ENCODE measurements at regions not wholly inside any gene's neighbourhood (a gene's known extent, or its start where the extent isn't known, plus 50 kb on each side); places are given as distances from the start of the nearest gene placed in this dataset.
"Not testable (repeated sequence)": the region's sequence is repeated elsewhere in the genome, so short reads cannot be mapped to it uniquely, and the experiment has no call there.

DNA sequence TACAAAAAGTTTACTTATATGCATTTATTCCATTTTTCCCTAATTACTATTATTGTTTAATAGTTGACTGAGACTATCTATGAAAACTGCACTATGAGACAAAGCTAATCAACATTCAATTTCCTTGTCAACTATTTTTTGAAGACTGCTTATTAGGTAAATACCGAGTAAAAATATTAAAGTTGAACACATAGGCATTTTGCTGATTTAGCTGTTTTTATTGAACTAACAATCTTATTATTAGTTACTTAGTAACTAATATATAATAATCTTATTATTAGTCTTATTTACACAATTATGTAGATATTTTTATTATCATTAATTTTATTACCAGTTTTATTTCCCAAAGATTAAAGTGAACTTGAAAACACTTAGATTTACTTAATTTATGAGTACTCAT lies 728.8 kb downstream of the TENT5A start:
- no peak for DNase-seq (ENCODE audit: low spot score)

GRCh38 chr6:81023007-81023582 lies 729.4 kb downstream of the TENT5A start:
- no peak for DNase-seq (ENCODE audit: low spot score)

- not testable (repeated sequence) for DNase-seq (ENCODE audit: low spot score)
These were observed 734.9 kb downstream of the TENT5A start for GRCh38 chr6:81017586-81017985.

- no peak for DNase-seq (ENCODE audit: low spot score)
These were observed 748.6 kb downstream of the TENT5A start for GRCh38 chr6:81003894-81004293.

- DNase-seq (ENCODE audit: low spot score), result no peak
These were observed 749.3 kb downstream of the TENT5A start for GRCh38 chr6:81003156-81003555.

DNA sequence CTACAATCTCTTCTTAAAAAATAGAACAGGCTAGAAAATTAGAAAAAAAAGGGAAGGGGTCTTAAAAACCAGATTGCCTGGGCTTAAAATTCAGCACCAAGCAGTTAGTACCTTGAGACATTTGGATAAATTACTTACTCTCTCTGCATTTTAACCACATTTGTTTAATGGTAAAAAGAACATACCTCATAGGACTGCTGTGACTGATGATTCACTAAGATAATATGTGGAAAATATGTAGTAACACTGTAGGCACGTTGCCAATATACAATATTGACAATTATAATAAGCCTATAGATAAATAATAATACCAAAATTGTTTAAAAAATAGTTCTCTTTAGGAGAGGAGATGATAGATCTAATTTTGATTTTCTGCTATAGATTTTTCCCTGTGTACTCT lies 750.4 kb downstream of the TENT5A start:
- no peak for DNase-seq (ENCODE audit: low spot score)

GRCh38 chr6:80991316-80991715 lies 761.2 kb downstream of the TENT5A start:
- no peak for DNase-seq (ENCODE audit: low spot score)

DNA sequence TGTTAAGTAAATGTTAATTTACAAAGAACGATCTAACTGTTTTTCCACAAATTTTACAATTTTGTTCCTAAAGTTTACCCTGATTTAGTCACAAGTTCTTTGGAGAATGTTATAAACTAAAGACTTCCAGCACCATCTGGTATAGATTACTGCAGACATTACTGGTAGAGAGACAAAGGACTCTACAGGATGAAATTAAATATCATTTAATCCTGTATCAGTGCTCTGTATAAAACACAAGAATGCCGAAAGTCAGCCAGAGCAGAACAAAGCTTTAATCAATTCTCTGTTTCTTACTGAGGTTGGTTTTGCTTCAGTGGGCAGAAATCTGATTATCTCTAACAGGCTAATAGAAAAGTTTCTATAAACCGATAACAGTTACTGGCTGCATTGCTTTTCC lies 763.6 kb downstream of the TENT5A start:
- DNase-seq (ENCODE audit: low spot score), result no peak

GRCh38 chr6:80988286-80988685 lies 764.2 kb downstream of the TENT5A start:
- no peak for DNase-seq (ENCODE audit: low spot score)

GRCh38 chr6:80981226-80981625 lies 771.3 kb downstream of the TENT5A start:
- DNase-seq (ENCODE audit: low spot score), result not testable (repeated sequence)

DNA sequence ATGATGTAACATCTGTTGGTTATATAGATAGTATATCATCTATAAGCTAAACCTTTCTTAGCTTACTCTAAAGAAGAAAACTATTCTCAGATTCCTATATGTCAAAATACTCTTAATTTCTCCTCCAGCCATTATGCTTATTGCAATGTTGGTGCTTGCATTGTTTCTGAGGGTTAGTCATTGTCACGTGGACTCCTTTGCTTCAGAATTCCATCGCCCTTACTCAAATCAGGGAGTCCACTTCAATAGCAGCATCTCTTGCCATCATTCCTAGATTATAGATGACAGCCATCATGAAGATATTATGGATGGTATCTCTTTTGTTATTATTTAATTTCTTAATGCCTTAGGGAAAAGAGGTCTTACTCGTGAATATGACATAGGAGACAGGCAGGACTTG lies 776.1 kb downstream of the TENT5A start:
- DNase-seq (ENCODE audit: low spot score), result no peak

DNA sequence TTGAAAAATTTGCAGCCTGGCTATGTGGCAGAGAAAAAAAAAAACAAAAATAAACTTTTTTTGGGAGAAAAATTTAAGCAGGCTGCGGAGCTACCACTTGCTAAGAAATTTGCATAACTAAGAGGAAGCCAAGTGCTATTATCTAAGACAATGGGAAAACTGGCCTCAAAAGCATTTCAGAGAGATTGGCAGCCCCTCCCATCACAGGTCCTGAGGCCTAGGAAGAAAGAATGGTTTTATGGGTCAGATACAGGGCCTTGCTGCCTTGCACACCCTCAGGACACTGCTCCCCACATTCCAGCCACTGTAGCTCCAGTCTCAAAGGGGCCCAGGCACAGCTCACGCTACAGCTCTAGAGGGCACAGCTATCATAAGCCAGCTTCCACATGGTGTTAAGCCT lies 777.9 kb downstream of the TENT5A start:
- DNase-seq (ENCODE audit: low spot score), result no peak

- DNase-seq (ENCODE audit: low spot score), result no peak
These were observed 783.0 kb downstream of the TENT5A start for GRCh38 chr6:80969439-80969838.

- DNase-seq (ENCODE audit: low spot score), result no peak
These were observed 784.9 kb downstream of the TENT5A start for GRCh38 chr6:80967609-80968008.

DNA sequence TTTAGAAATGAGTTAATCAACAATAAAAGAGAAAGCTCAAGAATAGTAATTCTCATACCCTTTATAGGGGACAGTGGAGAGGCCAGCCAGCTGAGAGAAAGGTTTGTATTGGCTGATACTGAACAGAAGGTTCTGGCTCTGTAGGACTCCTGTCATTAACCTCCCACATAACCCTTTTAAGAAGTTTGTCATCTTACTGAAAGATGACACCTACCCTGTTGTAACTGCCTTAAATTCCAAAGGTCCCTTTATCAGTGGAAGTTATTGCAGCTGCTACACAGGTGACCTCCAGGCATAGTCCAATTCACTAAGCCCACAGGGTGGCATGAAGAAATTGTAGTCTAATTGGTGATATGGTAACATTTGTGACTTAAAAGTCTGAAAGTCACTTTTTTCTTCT lies 790.1 kb downstream of the TENT5A start:
- no peak for DNase-seq (ENCODE audit: low spot score)

DNA sequence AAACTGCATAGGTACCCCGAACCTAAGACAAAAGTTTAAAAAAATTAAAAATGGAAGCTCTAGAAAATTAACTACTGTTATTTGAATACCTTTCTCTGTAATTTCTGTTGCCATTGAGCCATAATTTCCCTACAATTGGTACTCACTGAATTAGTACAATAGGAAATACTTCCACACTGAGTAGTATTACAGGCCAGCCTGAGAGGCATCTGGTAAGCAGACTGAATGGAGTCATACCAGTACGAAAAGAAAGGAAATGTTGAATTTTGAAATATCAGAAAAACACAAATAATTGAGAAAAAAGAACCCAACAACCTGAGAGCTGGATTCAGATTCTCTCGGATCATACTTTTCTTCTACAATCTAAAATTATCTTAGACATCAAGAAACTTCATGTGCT lies 791.3 kb downstream of the TENT5A start:
- no peak for DNase-seq (ENCODE audit: low spot score)

GRCh38 chr6:80959034-80959433 lies 793.4 kb downstream of the TENT5A start:
- no peak for DNase-seq (ENCODE audit: low spot score)

DNA sequence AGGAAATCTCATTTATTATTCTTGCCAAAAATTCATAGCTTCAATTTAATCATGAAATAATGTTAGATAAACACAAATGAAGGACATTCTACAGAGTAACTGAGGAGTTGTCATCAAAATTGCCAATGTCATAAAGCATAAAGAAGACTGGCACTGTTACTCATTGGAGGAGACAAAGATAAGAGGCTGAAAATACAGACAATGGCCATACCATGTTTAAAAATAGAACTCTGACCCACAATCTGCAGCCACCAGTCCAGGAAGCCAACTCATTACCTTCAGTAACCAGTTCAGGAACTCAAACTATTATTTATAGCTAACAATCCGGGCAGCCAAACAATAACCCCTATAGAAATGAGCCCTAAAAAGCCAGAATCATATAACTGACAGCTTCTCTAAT lies 795.6 kb downstream of the TENT5A start:
- DNase-seq (ENCODE audit: low spot score), result no peak

- DNase-seq (ENCODE audit: low spot score), result not testable (repeated sequence)
These were observed 800.0 kb downstream of the TENT5A start for GRCh38 chr6:80952479-80952878.

- no peak for DNase-seq (ENCODE audit: low spot score)
These were observed 806.1 kb downstream of the TENT5A start for GRCh38 chr6:80946402-80946801.

- no peak for DNase-seq (ENCODE audit: low spot score)
These were observed 809.6 kb downstream of the TENT5A start for GRCh38 chr6:80942911-80943310.

- DNase-seq (ENCODE audit: low spot score), result no peak
These were observed 811.5 kb downstream of the TENT5A start for GRCh38 chr6:80940976-80941375.

DNA sequence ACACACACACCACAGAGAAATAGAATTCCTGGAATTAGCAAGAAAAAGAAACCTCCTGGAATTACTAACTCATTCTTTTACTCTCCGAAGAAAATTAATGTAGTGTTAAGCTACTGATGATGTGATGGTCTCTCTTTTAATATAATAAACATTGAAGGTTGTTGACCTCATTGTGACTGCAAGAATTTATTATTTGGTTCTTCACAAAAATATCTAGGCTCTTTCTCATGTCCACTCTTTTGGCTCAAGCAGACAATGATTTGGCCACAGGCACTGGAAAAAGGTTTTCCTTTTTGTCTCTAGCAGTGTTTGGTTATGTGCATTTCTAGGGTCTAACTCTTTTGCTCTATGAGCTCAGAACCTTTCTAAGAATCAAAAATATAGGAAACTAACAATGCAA lies 811.9 kb downstream of the TENT5A start:
- DNase-seq (ENCODE audit: low spot score), result no peak

- DNase-seq (ENCODE audit: low spot score), result no peak
These were observed 812.6 kb downstream of the TENT5A start for GRCh38 chr6:80939898-80940297.

Measured in HT-29 (cell line).